Lower leg skin (tissue), 4 donors: ENCODE measurements at regions not wholly inside any gene's neighbourhood (a gene's known extent, or its start where the extent isn't known, plus 50 kb on each side); places are given as distances from the start of the nearest gene placed in this dataset.

ENCODE experiments used
- DNase-seq, 2 donors: peaks; one replicate each; pipeline ENCODE4 v3.0.0-alpha.2; 2019; ENCODE audit warnings: low spot score in 2 of 2
- H3K4me3 ChIP-seq: fragments of 200-600 bp; sonication (generic); 2 replicates; pipeline ENCODE4 v1.5.1; 2017; ENCODE audit warnings: mild to moderate bottlenecking, low read depth; ENCODE audit not compliant: poor library complexity, severe bottlenecking
- POLR2A ChIP-seq, 2 donors: fragments of 450-650 bp; IDR thresholded peaks; one replicate each; pipeline ENCODE4 v1.6.1; 2016 to 2017; ENCODE audit warnings: antibody characterized with exemption in 2 of 2, mild to moderate bottlenecking in 1 of 2, moderate library complexity in 1 of 2
- WGBS, 2 donors: methylation state at CpG; one replicate each; pipeline ENCODE4 v1.1.5; 2018; 5-methylcytosine and 5-hydroxymethylcytosine counted together
- intact Hi-C: fragments of 100-400 bp; cut with DNase I; formaldehyde crosslinking; loops from one replicate; pipeline ENCODE4 v1.15.0; 2023; ENCODE audit warnings: low total_unique reads
- TF ChIP-seq, protein P1 (sequence below), 3 donors: fragments of 450-650 bp; IDR thresholded peaks; one replicate each; pipeline ENCODE4 v1.5.1; 2016; ENCODE audit warnings: antibody characterized with exemption in 3 of 3, mild to moderate bottlenecking in 3 of 3, moderate library complexity in 2 of 3

DNA sequence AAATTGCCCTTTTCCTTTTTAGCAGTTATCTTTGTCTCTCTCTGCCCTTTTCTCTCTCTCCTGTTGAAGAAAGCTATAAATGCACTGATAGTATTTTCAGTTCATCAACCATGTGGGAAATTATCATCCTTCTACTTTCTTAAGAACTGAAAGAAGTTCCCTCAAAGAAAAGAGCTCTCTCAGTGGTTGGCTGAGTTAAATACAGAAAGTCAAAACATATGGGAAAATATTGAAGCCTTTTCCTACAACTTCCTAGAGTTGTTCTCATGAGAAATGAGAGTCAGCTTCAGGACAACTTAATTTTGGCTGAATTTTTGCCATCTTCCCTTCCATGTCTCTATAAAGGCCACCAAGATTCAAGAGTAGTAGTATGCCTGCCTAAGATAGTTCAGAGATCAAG, 96.7 kb downstream of the NFKBIZ start:
- intact Hi-C loops: no loop called here
- DNase-seq: no peak
- TF ChIP-seq, protein P1, sequence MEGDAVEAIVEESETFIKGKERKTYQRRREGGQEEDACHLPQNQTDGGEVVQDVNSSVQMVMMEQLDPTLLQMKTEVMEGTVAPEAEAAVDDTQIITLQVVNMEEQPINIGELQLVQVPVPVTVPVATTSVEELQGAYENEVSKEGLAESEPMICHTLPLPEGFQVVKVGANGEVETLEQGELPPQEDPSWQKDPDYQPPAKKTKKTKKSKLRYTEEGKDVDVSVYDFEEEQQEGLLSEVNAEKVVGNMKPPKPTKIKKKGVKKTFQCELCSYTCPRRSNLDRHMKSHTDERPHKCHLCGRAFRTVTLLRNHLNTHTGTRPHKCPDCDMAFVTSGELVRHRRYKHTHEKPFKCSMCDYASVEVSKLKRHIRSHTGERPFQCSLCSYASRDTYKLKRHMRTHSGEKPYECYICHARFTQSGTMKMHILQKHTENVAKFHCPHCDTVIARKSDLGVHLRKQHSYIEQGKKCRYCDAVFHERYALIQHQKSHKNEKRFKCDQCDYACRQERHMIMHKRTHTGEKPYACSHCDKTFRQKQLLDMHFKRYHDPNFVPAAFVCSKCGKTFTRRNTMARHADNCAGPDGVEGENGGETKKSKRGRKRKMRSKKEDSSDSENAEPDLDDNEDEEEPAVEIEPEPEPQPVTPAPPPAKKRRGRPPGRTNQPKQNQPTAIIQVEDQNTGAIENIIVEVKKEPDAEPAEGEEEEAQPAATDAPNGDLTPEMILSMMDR (IDR thresholded peaks at IDR 0.05): no peak
- no peak for TF ChIP-seq POLR2A (IDR thresholded peaks at IDR 0.05)
- H3K4me3 ChIP-seq: no peak overlapping the region

DNA sequence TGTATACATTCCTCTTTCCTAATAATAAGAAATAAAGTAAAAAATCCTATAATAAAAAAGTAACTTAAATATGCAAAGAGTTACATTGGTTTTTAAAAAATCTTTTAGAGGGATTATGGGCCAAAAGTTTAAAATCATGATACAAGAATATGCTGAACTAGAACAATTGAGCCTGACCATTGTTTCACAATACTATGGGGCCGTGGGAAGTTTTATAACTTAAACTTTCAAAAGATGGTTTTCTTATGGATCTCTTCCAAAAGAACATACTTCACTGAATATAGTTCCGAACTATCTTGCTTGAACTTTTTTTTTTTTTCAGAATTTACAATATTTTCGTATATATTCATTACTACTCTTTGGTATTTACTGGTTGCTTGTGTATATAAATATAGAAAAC, 97.6 kb downstream of the NFKBIZ start:
- no peak for TF ChIP-seq POLR2A (IDR thresholded peaks at IDR 0.05)
- TF ChIP-seq, protein P1 (IDR thresholded peaks at IDR 0.05): no peak
- no peak overlapping the region for H3K4me3 ChIP-seq
- intact Hi-C loops: no loop called here
- DNase-seq: no peak
- WGBS, 2 donors: 78 to 84% methylated on average over 3 of the region's 3 CpGs

DNA sequence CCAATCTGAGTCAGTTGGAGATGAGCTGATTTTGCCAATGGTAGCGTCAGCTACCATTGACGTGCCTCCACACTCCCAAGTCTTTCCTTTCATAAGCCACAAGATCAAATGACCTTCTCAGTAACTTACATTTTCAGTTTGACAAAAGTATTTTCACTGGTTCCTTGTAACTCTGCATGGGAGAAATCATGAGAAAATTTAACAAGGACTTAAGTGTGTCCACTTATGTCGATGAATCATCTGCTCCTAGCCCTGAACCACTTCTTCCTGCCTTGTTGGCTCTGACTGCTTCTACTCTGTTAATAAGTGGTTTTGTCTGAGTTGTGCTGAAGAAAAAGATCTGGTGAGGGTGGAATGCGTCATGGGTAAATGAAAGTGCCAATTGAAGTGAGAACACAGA, 101.2 kb downstream of the NFKBIZ start:
- DNase-seq: no peak
- intact Hi-C loops: no loop called here
- WGBS, 2 donors: 59 to 65% methylated on average over 4 of the region's 4 CpGs
- TF ChIP-seq POLR2A (IDR thresholded peaks at IDR 0.05): no peak
- TF ChIP-seq, protein P1 (IDR thresholded peaks at IDR 0.05): no peak
- no peak overlapping the region for H3K4me3 ChIP-seq

DNA sequence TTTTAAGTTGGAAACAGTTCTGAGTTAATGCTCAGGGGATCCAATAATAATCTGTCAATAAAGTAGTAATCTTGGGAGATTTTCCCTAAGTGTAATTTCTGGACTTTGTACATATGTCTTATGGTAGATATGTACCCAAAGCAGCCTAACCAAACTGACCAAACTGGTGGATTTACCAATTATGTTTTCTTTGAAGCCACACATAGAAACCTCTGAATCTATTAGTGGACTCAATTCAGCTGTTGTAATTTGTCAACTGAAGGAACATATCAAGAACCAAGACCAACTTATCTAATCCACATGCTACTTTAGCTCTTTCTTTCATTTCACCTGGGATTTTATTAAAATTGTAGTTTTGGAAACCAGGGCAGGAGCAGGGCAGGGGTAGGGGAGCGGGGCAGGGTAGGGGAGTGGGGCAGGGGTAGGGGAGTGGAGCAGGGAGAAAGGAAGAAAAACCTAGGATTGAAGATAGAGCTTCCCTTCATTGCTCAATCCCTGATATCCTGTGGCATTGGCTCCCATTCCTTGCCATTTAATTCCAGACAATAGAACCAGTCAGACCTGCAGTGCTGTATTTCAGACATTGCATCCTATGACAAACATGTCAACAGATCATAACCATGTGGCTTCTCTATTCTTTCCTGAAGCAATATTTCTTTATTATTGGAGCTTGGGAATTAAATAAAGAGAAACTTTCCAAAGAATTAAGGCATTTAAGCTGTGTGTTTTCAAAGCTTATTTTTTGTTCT, 101.8 kb downstream of the NFKBIZ start:
- no peak overlapping the region for H3K4me3 ChIP-seq
- 67 to 74% methylated on average over 1 of the region's 1 CpG for WGBS, 2 donors
- peak in 1 of 2 donors; percentile 43 for DNase-seq
- TF ChIP-seq, protein P1 (IDR thresholded peaks at IDR 0.05): no peak
- TF ChIP-seq POLR2A (IDR thresholded peaks at IDR 0.05): no peak
- intact Hi-C loops: no loop called here

DNA sequence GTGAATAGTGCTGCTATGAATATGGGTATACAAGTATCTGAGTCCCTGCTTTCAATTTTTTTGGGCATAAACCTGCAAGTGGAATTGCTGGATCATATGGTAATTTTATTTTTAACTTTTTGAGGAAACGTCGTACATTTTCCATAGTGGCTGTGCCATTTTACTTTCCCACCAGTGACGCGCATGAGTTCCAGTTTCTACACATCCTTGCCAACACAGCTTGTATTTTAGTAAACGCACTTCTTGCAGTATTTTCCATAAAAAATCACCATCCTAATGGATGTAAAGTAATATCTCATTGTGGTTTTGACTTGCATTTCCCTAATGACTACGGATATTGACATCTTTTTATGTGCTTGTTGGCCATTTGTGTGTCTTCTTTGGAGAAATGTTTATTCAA, 105.0 kb downstream of the NFKBIZ start:
- no peak overlapping the region for H3K4me3 ChIP-seq
- intact Hi-C loops: no loop called here
- DNase-seq: no peak
- 56 to 63% methylated on average over 6 of the region's 6 CpGs for WGBS, 2 donors
- no peak for TF ChIP-seq POLR2A (IDR thresholded peaks at IDR 0.05)
- TF ChIP-seq, protein P1 (IDR thresholded peaks at IDR 0.05): no peak

DNA sequence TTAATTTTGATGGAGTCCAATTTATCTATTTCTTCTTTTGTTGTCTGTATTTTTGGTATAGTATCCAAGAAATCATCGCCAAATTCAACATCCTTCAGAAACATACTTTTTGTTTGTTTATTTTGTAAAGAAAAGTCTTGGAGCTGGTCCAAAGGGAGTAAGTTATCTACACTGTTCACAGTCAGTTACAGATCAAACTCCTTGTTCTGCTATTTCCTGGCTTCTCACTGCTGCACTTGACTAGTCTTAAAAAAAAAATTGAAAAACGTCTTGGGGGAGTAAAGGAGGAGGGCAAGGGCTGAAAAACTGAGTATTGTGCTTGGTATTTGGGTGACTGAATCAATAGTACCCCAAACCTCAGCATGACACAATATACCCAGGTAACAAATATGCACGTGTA, 105.6 kb downstream of the NFKBIZ start:
- no peak for DNase-seq
- TF ChIP-seq POLR2A (IDR thresholded peaks at IDR 0.05): no peak
- TF ChIP-seq, protein P1 (IDR thresholded peaks at IDR 0.05): no peak
- intact Hi-C loops: no loop called here
- WGBS, 2 donors: 52% methylated on average over 3 of the region's 3 CpGs
- H3K4me3 ChIP-seq: no peak overlapping the region
